ENCODE measurements at regions not wholly inside any gene's neighbourhood (a gene's known extent, or its start where the extent isn't known, plus 50 kb on each side); places are given as distances from the start of the nearest gene placed in this dataset.

DNA sequence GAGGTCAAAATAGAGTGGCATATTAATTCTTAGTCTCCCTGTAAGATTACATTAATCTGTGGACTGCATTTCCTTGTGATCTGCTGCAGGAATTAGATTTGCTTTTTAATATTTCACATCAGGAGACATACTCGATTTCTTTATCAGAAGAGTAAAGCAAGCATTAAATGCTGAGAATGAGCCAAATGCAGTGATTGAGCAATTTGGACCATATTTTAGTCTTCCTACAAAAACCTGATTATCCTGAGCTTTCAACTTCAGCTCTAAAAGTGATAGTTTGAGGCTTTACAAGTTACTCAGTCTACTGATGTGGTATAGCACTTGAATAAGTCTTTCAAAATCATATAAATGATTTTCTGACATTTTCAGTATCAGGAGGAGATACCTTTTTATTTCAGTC is 774.3 kb upstream of the RAB6C start:
- DNase-seq (no peak), ATAC-seq (ENCODE audit: poor library complexity) (no peak)
- intact Hi-C loops (cut with DNase I): no loop called here

DNA sequence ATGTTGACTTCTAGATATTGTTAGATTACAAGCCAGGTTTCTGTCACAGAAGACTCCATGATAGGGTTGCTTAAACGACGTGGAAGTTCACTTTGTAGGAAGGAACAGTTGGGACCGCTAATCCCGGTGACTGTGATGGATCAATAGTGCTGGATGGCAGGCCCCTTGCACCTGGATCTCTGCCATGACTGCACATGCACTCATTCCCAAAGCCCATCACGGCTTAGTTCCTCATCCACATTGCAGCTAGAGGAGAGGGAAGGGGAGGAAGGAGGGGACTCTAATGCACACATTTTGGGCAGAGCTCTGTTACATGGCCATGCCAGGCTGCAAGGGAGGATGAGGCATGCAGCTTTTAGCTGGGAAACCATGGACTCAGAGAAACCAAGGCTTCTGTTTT is 773.7 kb upstream of the RAB6C start:
- DNase-seq: no peak
- ATAC-seq (ENCODE audit: poor library complexity): no peak
- intact Hi-C loops (cut with DNase I): no loop called here

DNA sequence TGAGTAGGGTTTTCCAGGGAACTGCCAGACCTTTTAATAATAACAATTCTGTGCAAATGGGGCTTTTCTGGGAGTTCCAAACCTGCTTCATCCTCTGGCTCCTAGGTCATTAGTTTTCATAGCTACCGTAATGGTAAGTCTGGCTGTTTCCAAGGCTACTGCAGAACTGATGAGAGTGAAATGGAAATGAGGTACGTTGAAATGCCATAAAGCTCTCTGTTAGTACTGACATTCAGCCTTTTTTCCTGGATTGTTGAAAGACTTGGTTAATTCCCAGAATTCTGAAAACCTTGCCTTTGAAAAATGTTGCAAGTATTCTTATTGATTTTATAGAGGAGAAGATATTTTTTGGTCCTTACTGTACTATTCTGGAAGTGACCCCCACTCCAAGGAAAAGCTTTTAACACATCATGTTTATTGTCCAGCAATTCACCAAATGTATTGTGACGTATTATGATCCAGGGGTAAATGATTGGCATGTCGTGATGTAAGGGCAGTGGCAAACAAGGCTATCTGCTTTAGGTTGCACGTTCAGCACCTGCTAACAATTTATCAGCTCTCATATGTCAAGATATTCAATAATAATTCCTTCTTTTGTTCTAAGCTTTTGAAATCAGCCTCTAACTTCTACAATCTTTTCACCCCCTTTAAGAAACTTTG is 767.0 kb upstream of the RAB6C start:
- no peak for ATAC-seq (ENCODE audit: poor library complexity)
- intact Hi-C loops (cut with DNase I): no loop called here
- DNase-seq: no peak

DNA sequence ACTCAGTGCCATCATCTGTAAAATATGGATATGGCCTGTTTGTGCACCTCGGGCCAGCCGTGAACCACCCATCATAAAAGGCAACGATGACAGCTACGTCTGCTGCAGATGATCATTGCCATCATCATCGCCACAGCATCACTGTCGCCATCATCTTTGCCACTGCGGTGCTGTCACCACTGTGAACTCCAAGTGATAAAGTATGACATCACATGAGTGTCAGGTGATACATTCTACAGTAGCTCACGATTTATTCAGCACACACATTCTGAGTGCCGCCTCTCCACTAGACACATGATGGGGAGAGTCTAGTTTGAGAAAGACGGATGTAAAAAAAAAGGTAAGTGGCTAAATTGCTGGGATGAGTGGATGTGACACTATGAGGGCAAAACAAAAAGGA is 755.4 kb upstream of the RAB6C start:
- ATAC-seq (ENCODE audit: poor library complexity): no peak
- intact Hi-C loops (cut with DNase I): no loop called here
- DNase-seq: no peak

DNA sequence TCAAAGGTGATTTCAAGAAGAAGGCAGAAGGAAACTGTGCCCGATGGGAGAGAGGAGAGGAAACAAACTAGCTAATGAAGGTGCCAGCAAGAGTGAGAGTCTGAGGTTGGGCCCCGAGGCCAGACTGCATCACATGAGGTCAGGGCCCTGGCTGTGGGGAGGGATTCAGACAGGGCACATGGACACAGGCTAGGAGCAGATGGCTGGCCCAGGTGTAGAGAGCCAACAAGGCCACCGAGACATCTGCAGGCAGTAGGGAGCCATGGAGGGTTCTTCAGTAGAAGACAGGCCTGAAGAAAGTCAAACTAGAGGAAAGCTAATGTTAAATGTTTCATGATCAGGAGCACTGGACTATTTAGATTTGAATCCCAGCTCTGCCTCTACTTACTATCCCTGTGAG is 755.0 kb upstream of the RAB6C start:
- intact Hi-C loops (cut with DNase I): no loop called here
- DNase-seq: no peak
- no peak for ATAC-seq (ENCODE audit: poor library complexity)

DNA sequence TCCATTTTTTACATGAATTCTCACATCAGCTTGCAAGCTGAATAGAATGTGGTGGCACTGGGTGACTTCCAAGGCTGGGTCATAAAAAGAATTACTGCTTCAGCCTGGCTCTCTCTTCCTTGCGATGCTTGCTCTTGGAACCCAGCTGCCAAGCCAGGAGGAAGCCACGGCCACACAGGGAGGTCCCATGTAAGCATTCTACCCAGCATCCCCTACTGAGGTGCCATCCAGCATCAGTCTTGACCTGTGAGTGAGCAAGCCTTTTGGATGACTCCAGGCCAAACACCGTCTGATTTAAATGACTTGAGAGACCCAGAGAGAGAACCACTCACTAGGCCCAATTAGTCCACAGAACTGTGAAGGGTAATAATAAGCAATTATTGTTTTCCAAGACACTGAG is 750.3 kb upstream of the RAB6C start:
- ATAC-seq (ENCODE audit: poor library complexity) (no peak), DNase-seq (no peak)
- intact Hi-C loops (cut with DNase I): no loop called here

DNA sequence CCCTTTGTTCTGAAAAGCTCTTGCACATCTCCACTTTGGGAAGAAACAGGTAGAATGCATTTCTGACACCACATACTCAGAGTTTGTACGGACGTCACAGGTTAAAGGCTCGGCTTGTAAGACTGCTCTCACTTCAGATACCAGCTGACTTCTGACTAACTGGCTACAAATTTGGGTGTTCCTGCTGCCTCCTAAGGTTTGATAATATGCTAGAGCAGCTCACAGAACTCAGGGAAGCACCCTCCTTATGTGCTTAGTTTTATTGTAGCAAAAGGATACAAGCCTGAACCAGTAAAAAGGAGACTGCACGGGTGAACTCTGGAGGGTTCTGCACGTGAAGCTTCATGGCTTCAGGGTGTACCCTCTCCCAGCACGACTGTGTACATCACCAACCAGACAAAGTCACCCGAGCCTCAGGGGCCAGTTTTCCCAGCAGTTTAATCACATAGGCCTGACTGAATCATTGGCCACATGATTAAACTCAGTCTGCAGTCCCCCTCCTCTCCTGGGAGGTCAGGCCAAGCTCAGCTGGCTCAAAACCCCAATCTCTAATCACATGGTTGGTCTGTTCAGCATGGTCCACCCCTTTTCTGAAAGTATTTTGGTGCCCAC is 749.5 kb upstream of the RAB6C start:
- ATAC-seq (ENCODE audit: poor library complexity): no peak
- intact Hi-C loops (cut with DNase I): no loop called here
- DNase-seq: no peak

DNA sequence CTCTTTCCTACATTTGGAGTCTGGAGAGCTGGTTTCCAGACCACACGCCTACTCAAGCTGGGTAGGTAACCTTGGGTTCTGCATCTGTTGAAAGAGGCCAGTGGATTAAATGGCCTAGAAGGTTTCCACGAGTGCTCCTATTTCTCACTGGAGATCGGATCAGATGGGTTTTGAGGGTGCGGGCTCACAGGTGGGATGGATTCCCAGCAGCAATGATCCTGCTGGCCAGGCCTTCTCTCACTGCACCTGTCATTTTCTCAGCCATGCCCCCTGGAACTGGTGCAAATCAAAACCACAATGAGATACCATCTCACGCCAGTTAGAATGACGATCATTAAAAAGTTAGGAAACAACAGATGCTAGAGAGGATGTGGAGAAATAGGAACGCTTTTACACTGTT is 747.5 kb upstream of the RAB6C start:
- intact Hi-C loops (cut with DNase I): no loop called here

DNA sequence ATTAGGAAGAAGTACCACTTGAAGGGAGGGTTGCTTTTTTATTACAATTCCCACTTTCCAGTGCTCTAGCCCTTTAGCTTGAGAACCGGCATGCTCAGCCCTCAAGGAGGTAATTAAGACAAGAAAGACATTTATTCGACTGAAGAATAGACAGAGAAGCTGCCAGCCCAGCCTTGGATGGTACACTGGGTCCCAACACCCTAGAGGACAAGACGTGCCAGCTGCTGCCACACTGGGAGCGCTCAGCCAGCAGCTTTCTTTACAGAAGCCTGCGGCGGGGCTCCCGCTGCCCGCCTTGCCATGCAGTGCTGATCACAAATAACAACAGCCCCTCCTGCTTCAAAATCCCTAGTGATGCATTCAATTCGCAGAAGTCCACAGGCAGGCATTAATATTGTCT is 746.3 kb upstream of the RAB6C start:
- intact Hi-C loops (cut with DNase I): no loop called here
- no peak for DNase-seq
- ATAC-seq (ENCODE audit: poor library complexity): no peak

More for the DNA sequence above, 747.5 kb upstream of the RAB6C start:
- ATAC-seq (ENCODE audit: poor library complexity) (no peak), DNase-seq (no peak)

DNA sequence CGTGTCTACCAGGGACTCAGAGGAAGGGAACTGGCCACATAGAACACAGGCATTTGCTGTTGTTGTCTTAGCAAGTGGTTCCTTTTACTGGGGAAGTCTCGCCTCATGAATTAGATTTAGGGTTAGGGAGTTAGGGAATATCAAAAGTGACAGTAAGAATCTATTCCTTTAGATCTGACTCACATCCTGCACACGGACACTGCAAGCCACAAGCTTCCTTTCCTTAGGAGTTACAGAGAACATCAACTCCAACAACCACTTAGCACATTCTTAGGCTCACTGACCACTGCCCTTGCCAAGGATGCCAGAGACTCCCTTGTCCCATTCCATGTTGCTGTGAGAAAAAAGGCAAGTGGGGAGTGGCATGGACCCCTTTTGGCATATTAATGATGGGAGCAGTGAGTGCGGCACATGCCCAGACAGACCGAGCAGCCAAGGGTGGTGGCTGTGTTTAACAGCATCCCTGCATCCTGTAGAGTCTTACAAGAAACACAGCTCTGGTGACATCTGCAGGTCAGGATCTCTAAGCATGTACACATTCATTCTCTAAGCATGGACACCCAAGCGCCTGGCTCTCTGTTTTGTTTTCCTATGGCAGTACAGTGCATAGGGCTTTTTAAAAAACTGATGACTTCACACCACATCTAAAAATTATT is 745.6 kb upstream of the RAB6C start:
- DNase-seq (no peak), ATAC-seq (ENCODE audit: poor library complexity) (peak; percentile 64)
- intact Hi-C loops (cut with DNase I): no loop called here

DNA sequence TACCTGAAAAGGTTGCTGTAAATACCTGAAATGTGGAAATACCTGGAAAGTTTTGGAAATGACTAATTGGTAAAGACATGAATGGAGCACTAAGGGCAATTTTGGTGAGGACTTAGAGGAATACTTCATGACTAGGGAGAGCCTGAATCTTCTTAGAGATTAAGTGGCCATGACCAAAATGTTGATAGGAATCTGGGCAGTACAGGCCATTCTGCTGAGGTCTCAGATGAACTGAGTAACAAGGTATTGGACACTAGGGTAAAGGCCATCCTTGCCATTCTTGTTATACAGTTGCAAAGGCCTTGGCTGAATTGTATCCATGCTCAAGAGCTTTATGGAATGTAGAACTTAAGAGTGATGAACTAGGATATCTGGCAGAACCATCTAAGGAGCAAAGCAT is 742.9 kb upstream of the RAB6C start:
- no peak for ATAC-seq (ENCODE audit: poor library complexity)
- intact Hi-C loops (cut with DNase I): no loop called here
- no peak for DNase-seq

DNA sequence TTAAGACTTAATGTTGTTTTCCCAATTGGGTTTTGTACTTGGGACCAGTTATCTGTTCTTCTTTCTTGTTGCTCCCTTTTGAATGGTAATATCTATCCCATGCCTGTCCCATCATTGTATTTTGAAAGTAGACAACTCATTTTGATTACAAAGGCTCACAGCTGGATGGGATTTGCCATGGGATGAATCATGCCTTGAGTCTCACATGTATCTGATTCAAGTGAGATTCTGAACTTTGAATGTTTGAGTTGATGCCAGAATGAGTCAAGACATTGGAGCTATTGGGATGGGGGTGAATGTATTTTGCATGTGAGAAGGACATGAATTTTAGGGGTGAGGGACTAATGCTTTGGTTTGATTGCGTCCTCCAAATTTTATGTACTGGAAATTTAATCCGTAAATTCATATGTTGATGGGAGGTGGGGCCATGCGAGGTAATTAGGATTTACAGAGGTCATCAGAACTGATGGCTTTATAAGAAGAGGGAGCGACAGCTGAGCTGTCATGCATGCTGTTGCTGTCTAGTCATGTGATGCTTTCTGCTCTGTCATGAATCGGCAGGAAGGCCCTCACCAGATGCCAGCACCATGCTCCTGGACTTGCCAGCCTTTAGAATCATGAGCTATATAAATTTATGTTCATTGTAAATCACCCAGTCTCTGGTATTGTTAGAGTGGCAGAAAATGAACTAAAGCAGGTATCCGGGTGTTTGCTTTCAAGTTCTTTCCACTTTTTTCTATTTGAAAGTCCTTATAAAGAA is 741.3 kb upstream of the RAB6C start:
- DNase-seq (no peak), ATAC-seq (ENCODE audit: poor library complexity) (no peak)
- intact Hi-C loops (cut with DNase I): no loop called here

DNA sequence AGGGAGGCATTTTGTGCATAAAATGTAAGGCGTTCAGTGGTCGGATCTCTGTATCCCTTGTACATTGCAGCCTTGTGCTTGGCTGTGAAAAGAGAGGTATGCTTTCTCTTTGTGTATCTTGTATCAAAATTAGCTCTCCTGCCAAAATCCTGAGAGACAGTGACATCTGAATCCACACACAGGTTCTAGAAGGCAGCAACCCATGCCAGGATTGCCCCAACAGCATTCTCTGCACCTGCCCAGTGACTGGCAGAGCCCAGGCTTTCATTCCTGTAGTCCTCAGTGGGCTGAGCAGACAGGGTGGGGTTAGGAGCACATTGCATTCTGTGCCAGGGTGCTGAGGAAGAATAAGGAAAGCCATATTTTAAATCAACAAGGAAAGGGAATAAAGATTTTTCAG is 740.3 kb upstream of the RAB6C start:
- DNase-seq (no peak), ATAC-seq (ENCODE audit: poor library complexity) (no peak)
- intact Hi-C loops (cut with DNase I): no loop called here

DNA sequence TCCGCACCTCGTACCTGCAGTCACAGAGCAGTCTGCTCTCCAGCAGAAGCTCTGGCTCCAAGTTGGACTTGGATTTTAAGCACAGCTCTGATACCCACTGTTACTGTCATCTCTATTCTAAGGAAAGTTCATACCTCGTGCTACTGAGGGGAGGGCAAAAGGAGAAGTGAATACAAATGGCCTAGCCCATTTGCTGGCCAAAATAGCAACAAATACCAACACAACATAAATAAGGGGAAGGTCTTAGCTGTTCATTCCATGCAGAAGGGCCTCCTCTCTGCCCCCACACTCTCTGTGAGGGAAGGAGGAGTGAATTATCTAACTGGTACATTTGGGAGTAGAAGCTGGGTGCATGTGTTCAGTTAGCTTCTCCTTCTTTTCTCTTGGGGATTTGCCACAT is 739.4 kb upstream of the RAB6C start:
- DNase-seq (no peak), ATAC-seq (ENCODE audit: poor library complexity) (no peak)
- intact Hi-C loops (cut with DNase I): no loop called here

DNA sequence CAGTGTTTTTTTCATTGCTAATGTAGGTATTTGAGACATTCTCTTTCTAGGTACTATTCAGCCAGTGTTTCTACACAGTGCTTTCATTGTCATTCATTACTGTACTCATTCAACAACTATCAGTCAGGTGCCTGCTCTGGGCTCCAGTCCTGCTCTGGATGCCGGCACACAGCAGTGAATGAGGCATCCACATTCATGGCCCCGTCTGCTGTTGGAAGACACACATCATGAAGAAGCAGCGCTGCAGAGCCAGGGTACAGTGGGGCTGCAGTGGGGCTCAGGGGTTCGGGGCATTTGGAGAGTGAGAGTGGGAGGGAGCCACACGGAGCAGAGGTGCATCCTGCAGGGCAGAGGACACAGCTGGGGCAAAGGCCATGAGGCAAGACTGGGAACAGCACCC is 737.2 kb upstream of the RAB6C start:
- ATAC-seq (ENCODE audit: poor library complexity) (no peak), DNase-seq (no peak)
- intact Hi-C loops (cut with DNase I): no loop called here

DNA sequence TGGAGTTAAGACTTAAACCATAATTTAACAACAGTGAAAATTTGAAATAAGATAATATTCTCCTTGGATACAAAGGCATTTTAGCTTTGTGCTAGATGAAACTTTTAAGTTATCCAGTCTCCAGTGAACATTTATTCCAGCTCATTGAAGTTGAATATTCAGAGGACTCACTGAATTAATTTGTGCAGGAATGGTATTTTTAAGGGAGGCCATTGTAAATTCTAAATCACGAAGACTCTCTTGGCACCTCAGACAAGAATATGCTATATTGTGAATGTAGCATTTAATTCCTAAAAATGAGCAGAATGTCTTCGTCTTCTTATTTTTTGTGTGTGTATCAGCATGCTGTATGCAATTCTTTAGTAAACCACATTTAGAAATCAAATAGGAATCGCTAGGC is 731.7 kb upstream of the RAB6C start:
- ATAC-seq (ENCODE audit: poor library complexity): no peak
- intact Hi-C loops (cut with DNase I): no loop called here
- no peak for DNase-seq

DNA sequence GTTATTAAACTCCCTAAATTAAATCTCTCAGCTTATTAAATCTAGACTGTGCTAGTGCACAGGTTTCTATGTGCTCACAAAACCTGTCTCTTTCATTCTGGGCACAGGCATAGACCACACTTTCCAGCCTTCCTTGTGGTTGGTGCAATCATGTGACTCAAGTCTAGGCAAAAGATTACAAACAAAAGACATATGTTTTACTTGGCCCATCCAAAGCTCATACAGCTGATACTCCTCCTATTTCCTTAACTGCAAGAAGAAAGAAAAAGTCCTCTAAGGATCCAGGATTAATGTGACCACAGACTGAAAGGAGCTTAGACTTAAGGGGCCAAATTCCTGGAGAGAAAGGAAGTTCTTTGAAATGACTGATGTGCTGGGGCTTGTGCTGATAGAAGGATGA is 731.3 kb upstream of the RAB6C start:
- intact Hi-C loops (cut with DNase I): no loop called here
- ATAC-seq (ENCODE audit: poor library complexity) (no peak), DNase-seq (no peak)

DNA sequence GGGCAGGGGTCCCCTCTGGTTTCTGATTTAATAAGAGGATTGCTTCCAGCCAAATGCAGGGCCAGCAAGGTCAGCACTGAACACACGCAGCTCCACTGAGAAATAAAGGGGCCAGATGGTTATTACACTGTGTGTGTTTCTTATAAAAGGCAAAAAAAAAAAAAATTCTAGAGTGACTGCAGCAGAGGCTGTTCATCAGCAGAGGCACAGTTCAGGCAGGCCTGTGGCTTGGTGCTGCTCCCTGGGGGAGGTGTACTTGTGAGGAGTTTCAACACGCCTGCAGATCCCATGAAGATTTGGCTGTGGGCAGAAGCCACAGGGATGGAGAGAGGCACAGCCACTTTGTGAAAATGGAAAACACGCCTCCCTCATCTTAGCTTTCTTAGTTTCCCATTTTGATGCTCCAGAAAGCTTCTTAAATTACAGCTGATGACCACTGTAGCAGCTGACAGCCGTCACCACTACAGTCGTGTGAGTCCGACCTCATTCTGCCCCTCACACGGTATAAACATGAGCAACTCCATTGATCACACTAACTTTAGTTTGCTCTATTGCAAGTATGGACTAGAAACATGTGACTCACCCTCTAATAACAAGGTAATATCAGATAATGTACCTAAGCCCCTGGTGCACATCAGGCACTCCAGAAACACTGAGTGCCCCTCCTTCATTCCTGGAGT is 726.5 kb upstream of the RAB6C start:
- intact Hi-C loops (cut with DNase I): loop anchor here (10.0 kb wide), 1 partner anchor 518 kb away; no protein-coding TSS in a partner anchor
- ATAC-seq (ENCODE audit: poor library complexity): no peak

DNA sequence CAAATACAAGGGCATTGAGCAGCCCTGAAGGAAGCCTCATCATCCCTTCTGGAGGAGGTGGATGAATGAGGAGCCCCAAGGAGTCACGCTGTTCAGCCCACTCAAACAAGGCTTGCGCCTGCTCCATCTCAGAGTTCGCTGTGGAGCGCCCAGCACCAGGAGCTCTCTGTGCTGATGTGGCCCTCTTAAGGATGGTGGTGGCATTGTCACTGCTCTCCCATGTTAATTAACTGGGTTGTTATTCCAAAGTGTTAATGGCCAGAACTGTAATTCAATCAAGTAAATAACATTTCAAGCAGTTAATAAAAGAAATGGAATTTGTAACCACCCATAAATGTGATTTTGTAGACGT is 726.0 kb upstream of the RAB6C start:
- ATAC-seq (ENCODE audit: poor library complexity): peak; percentile 73
- DNase-seq: no peak
- intact Hi-C loops (cut with DNase I): loop anchor here (10.0 kb wide), 1 partner anchor 519 kb away; no protein-coding TSS in a partner anchor

More for the DNA sequence above, 726.5 kb upstream of the RAB6C start:
- no peak for DNase-seq
